HG03025 (cell line): ENCODE measurements at regions not wholly inside any gene's neighbourhood (a gene's known extent, or its start where the extent isn't known, plus 50 kb on each side); places are given as distances from the start of the nearest gene placed in this dataset.
"Not testable (repeated sequence)": the region's sequence is repeated elsewhere in the genome, so short reads cannot be mapped to it uniquely, and the experiment has no call there.

ENCODE experiments used
- ATAC-seq: cut with Tn5 transposase; IDR thresholded peaks from one replicate; pipeline ENCODE4 v1.9.1; 2021; ENCODE audit warnings: mild to moderate bottlenecking, moderate library complexity; ENCODE audit not compliant: unreplicated experiment, low FRiP score

- ATAC-seq, result no peak
These were observed 188.7 kb upstream of the COL3A1 start for GRCh38 chr2:188785490-188785889.

- ATAC-seq, result no peak
These were observed 187.8 kb upstream of the COL3A1 start for GRCh38 chr2:188786368-188786841.

GRCh38 chr2:188787021-188787657 is 187.0 kb upstream of the COL3A1 start:
- no peak for ATAC-seq

GRCh38 chr2:188787658-188788240 is 186.4 kb upstream of the COL3A1 start:
- no peak for ATAC-seq

- ATAC-seq, result no peak
These were observed 185.6 kb upstream of the COL3A1 start for GRCh38 chr2:188788621-188789020.

GRCh38 chr2:188789951-188790350 is 184.2 kb upstream of the COL3A1 start:
- no peak for ATAC-seq

GRCh38 chr2:188794453-188794852 is 179.7 kb upstream of the COL3A1 start:
- not testable (repeated sequence) for ATAC-seq

GRCh38 chr2:188795762-188796161 is 178.4 kb upstream of the COL3A1 start:
- ATAC-seq, result no peak

- ATAC-seq, result no peak
These were observed 176.8 kb upstream of the COL3A1 start for GRCh38 chr2:188797371-188797770.

GRCh38 chr2:188798159-188798558 is 176.0 kb upstream of the COL3A1 start:
- no peak for ATAC-seq

- ATAC-seq, result no peak
These were observed 169.0 kb upstream of the COL3A1 start for GRCh38 chr2:188805219-188805618.

- ATAC-seq, result no peak
These were observed 165.2 kb upstream of the COL3A1 start for GRCh38 chr2:188808947-188809355.

GRCh38 chr2:188810586-188810985 is 163.6 kb upstream of the COL3A1 start:
- no peak for ATAC-seq

- ATAC-seq, result no peak
These were observed 162.7 kb upstream of the COL3A1 start for GRCh38 chr2:188811522-188811921.

GRCh38 chr2:188813315-188813714 is 160.9 kb upstream of the COL3A1 start:
- no peak for ATAC-seq

GRCh38 chr2:188813857-188814256 is 160.3 kb upstream of the COL3A1 start:
- ATAC-seq, result no peak

- ATAC-seq, result no peak
These were observed 155.2 kb upstream of the COL3A1 start for GRCh38 chr2:188819011-188819410.

GRCh38 chr2:188819792-188820191 is 154.4 kb upstream of the COL3A1 start:
- no peak for ATAC-seq

- no peak for ATAC-seq
These were observed 153.6 kb upstream of the COL3A1 start for GRCh38 chr2:188820576-188820975.

- ATAC-seq, result no peak
These were observed 150.0 kb upstream of the COL3A1 start for GRCh38 chr2:188824125-188824524.

GRCh38 chr2:188833331-188833730 is 140.8 kb upstream of the COL3A1 start:
- ATAC-seq, result no peak

- ATAC-seq, result no peak
These were observed 140.4 kb upstream of the COL3A1 start for GRCh38 chr2:188833799-188834198.
